ENCODE measurements at regions not wholly inside any gene's neighbourhood (a gene's known extent, or its start where the extent isn't known, plus 50 kb on each side); places are given as distances from the start of the nearest gene placed in this dataset.

GRCh38 chr1:163914785-163915413, 593.1 kb downstream of the NUF2 start:
- no peak for ATAC-seq
- TF ChIP-seq CTCF (IDR thresholded peaks at IDR 0.05) (no peak), POLR2A (IDR thresholded peaks at IDR 0.05) (no peak)

DNA sequence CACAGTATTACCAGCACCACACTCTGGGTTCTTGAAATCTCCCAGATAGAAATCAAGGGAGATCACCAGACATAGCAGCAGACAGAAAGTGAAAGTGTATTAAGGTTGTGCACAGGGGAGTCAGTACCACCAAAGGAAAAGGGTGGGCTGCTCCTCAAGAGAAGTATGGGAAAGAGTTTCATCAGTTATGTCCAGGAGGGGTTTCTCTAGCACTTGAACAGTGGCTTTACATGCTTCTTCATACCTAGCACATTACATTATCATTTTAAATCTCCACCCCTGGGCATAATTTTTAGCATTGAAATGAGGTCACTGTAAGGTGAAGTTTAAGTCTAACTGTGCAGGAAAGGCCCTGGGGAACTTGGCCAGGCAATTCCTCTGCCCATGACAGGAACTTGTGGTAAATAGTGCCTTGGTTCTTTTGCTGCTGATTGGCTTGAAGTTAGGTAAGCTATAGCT, 601.0 kb downstream of the NUF2 start:
- Histone ChIP-seq H3K4me3 (no peak overlapping the region), H3K27ac (no peak overlapping the region), H3K36me3 (no peaks in the 10 kb centered on the region), H3K4me1 (no peaks in the 10 kb centered on the region), H3K27me3 (no peaks in the 10 kb centered on the region), H3K9me3 (no peaks in the 10 kb centered on the region)
- TF ChIP-seq CTCF (IDR thresholded peaks at IDR 0.05) (no peak), POLR2A (IDR thresholded peaks at IDR 0.05) (no peak)
- intact Hi-C loops (cut with DNase I), result no loop called here
- ATAC-seq (no peak), DNase-seq (no peak)

More at GRCh38 chr1:163914785-163915413, 593.1 kb downstream of the NUF2 start:
- intact Hi-C loops (cut with DNase I), result no loop called here
- Histone ChIP-seq H3K9me3 (peaks cover 0 to 2% (median 0%) of the 10 kb centered on the region in 4 donors), H3K27ac (no peak overlapping the region), H3K36me3 (no peaks in the 10 kb centered on the region), H3K4me1 (no peaks in the 10 kb centered on the region), H3K27me3 (no peaks in the 10 kb centered on the region), H3K4me3 (no peak overlapping the region)
- DNase-seq, result no peak

- intact Hi-C loops (cut with DNase I), result no loop called here
- Histone ChIP-seq H3K4me1 (no peaks in the 10 kb centered on the region), H3K27ac (no peak overlapping the region), H3K27me3 (no peaks in the 10 kb centered on the region), H3K36me3 (no peaks in the 10 kb centered on the region), H3K9me3 (no peaks in the 10 kb centered on the region), H3K4me3 (no peak overlapping the region)
- no peak for TF ChIP-seq CTCF (IDR thresholded peaks at IDR 0.05)
- TF ChIP-seq POLR2A (IDR thresholded peaks at IDR 0.05), result no peak
- WGBS (ENCODE audit: insufficient coverage, low coverage, low lambda C conversion rate, missing lambda C conversion rate), result 72% methylated on average over 3 of the region's 3 CpGs
- no peak for DNase-seq
- no peak for ATAC-seq
Measured at GRCh38 chr1:163924041-163924440, 602.3 kb downstream of the NUF2 start.

- intact Hi-C loops (cut with DNase I), result no loop called here
- no peak for ATAC-seq
- H3K9me3 ChIP-seq, result no peaks in the 10 kb centered on the region
- TF ChIP-seq POLR2A (IDR thresholded peaks at IDR 0.05), result no peak
- no peak for TF ChIP-seq CTCF (IDR thresholded peaks at IDR 0.05)
- no peaks in the 10 kb centered on the region for H3K36me3 ChIP-seq
- no peaks in the 10 kb centered on the region for H3K27me3 ChIP-seq
- no peak for DNase-seq
- H3K27ac ChIP-seq, result no peak overlapping the region
- WGBS (ENCODE audit: insufficient coverage, low coverage, low lambda C conversion rate, missing lambda C conversion rate), result 75% methylated on average over 1 of the region's 1 CpG
- H3K4me1 ChIP-seq, result no peaks in the 10 kb centered on the region
- no peak overlapping the region for H3K4me3 ChIP-seq
Measured at GRCh38 chr1:163927493-163927892, 605.7 kb downstream of the NUF2 start.

- DNase-seq (no peak), ATAC-seq (no peak)
- intact Hi-C loops (cut with DNase I), result no loop called here
- no peaks in the 10 kb centered on the region for H3K4me1 ChIP-seq
- no peaks in the 10 kb centered on the region for H3K9me3 ChIP-seq
- no peaks in the 10 kb centered on the region for H3K36me3 ChIP-seq
- no peak overlapping the region for H3K4me3 ChIP-seq
- H3K27ac ChIP-seq, result no peak overlapping the region
- TF ChIP-seq CTCF (IDR thresholded peaks at IDR 0.05) (no peak), POLR2A (IDR thresholded peaks at IDR 0.05) (no peak)
- H3K27me3 ChIP-seq, result no peaks in the 10 kb centered on the region
Measured at GRCh38 chr1:163928069-163928468, 606.3 kb downstream of the NUF2 start.

All from right lobe of liver (tissue), 6 donors.